HepG2 (cell line): ENCODE measurements at regions not wholly inside any gene's neighbourhood (a gene's known extent, or its start where the extent isn't known, plus 50 kb on each side); places are given as distances from the start of the nearest gene placed in this dataset.
A peak's percentile ranks its signal among the peaks of the same experiment; 100 is the strongest.

Experiments
- ATF3 ChIP-seq: sonication (generic); formaldehyde crosslinking; IDR thresholded peaks from 2 replicates; pipeline ENCODE4 v1.4.0; 2020; ENCODE audit warnings: missing genetic modification reagents
- FOXC1 ChIP-seq: sonication (generic); formaldehyde crosslinking; IDR thresholded peaks from 2 replicates; pipeline ENCODE4 v1.8.0; 2022; ENCODE audit warnings: mild to moderate bottlenecking, missing genetic modification reagents, borderline replicate concordance
- FOXJ3 ChIP-seq: sonication (generic); formaldehyde crosslinking; IDR thresholded peaks from 2 replicates; pipeline ENCODE4 v1.4.0; 2020; ENCODE audit warnings: missing genetic modification reagents, mild to moderate bottlenecking, borderline replicate concordance
- HOMEZ ChIP-seq: IDR thresholded peaks from 2 replicates; pipeline ENCODE4 v1.6.1; 2016; ENCODE audit warnings: low read depth
- HOXA9 ChIP-seq: sonication (generic); formaldehyde crosslinking; IDR thresholded peaks from 2 replicates; pipeline ENCODE4 v1.8.1; 2022; ENCODE audit warnings: missing genetic modification reagents, mild to moderate bottlenecking, moderate library complexity, borderline replicate concordance
- NCOA2 ChIP-seq: sonication (generic); formaldehyde crosslinking; IDR thresholded peaks from 2 replicates; pipeline ENCODE4 v1.8.0; 2022; ENCODE audit warnings: inconsistent platforms
- NFATC3 ChIP-seq: sonication (generic); formaldehyde crosslinking; IDR thresholded peaks from 2 replicates; pipeline ENCODE4 v1.5.1; 2020; ENCODE audit warnings: mild to moderate bottlenecking, missing genetic modification reagents
- PCBP1 ChIP-seq: fragments of 200-400 bp; formaldehyde crosslinking; IDR thresholded peaks from 2 replicates; pipeline ENCODE4 v1.6.1; 2017; ENCODE audit warnings: mild to moderate bottlenecking, low read depth, low read length, borderline replicate concordance
- PITX1 ChIP-seq: sonication (generic); formaldehyde crosslinking; IDR thresholded peaks from 2 replicates; pipeline ENCODE4 v1.5.1; 2020; ENCODE audit warnings: mild to moderate bottlenecking, missing genetic modification reagents
- PPARG ChIP-seq: conservative IDR thresholded peaks from 2 replicates; pipeline ENCODE4 v1.6.1; 2016; ENCODE audit warnings: missing biosample characterization, missing genetic modification reagents
- RARA ChIP-seq: IDR thresholded peaks from 2 replicates; pipeline ENCODE4 v1.6.1; 2016; ENCODE audit warnings: missing genetic modification reagents, missing compliant biosample characterization
- RXRB ChIP-seq: IDR thresholded peaks from 2 replicates; pipeline ENCODE4 v1.6.1; 2016; ENCODE audit warnings: borderline replicate concordance, missing genetic modification reagents, missing compliant biosample characterization
- SALL1 ChIP-seq: sonication (generic); formaldehyde crosslinking; IDR thresholded peaks from 2 replicates; pipeline ENCODE4 v1.8.0; 2022; ENCODE audit warnings: mild to moderate bottlenecking, missing genetic modification reagents
- SKI ChIP-seq: fragments of 450-650 bp; IDR thresholded peaks from one replicate; pipeline ENCODE4 v1.6.1; 2018; ENCODE audit warnings: mild to moderate bottlenecking; ENCODE audit not compliant: partially characterized antibody
- SOX6 ChIP-seq, 2 experiments: fragments of 450-650 bp in 1 of 2; sonication (generic) in 1 of 2; formaldehyde crosslinking in 1 of 2; IDR thresholded peaks; 2 replicates each; pipeline versions ENCODE4 v1.4.0 to v1.6.1; 2017 to 2020; ENCODE audit warnings: antibody characterized with exemption in 1 of 2, mild to moderate bottlenecking in 1 of 2, missing genetic modification reagents in 1 of 2
- ZNF550 ChIP-seq: sonication (generic); formaldehyde crosslinking; IDR thresholded peaks from 2 replicates; pipeline ENCODE4 v1.4.0; 2020; ENCODE audit warnings: mild to moderate bottlenecking, missing genetic modification reagents, borderline replicate concordance
- ZNF652 ChIP-seq: IDR thresholded peaks from 2 replicates; pipeline ENCODE4 v1.6.1; 2016; ENCODE audit warnings: low read depth, borderline replicate concordance
- TF ChIP-seq, protein P1 (sequence below): IDR thresholded peaks from 2 replicates; pipeline ENCODE4 v1.6.1; 2016; ENCODE audit warnings: mild to moderate bottlenecking
- TF ChIP-seq, protein P2 (sequence below): sonication (generic); formaldehyde crosslinking; IDR thresholded peaks from 2 replicates; pipeline ENCODE4 v1.4.0; 2020; ENCODE audit warnings: missing genetic modification reagents

- TF ChIP-seq RARA (CRISPR knock-in tag) (peak; percentile 45; the same call in 1 of the 2 replicates), SALL1 (CRISPR knock-in tag) (peak; percentile 69), NCOA2 (CRISPR knock-in tag) (no peak), FOXC1 (CRISPR knock-in tag) (no peak), NFATC3 (CRISPR knock-in tag) (no peak), ZNF550 (CRISPR knock-in tag) (no peak), HOMEZ (CRISPR knock-in tag) (peak; percentile 71; the same call in 1 of the 2 replicates), ZNF652 (CRISPR knock-in tag) (no peak), PPARG (CRISPR knock-in tag) (peak; percentile 52; the same call in 1 of the 2 replicates), RXRB (CRISPR knock-in tag) (peak; percentile 53), SKI (no peak), HOXA9 (no peak), PCBP1 (no peak), PITX1 (CRISPR knock-in tag) (peak; percentile 23; the same call in 1 of the 2 replicates), ATF3 (CRISPR knock-in tag) (no peak), SOX6 (IDR thresholded peaks at IDR 0.05) (no peak), SOX6 (CRISPR knock-in tag; IDR thresholded peaks at IDR 0.05) (peak; percentile 37; the same call in 1 of the 2 replicates), FOXJ3 (0 out of 2 replicates have a peak, but pooled peaks have one; percentile 26)
- TF ChIP-seq, protein P1, sequence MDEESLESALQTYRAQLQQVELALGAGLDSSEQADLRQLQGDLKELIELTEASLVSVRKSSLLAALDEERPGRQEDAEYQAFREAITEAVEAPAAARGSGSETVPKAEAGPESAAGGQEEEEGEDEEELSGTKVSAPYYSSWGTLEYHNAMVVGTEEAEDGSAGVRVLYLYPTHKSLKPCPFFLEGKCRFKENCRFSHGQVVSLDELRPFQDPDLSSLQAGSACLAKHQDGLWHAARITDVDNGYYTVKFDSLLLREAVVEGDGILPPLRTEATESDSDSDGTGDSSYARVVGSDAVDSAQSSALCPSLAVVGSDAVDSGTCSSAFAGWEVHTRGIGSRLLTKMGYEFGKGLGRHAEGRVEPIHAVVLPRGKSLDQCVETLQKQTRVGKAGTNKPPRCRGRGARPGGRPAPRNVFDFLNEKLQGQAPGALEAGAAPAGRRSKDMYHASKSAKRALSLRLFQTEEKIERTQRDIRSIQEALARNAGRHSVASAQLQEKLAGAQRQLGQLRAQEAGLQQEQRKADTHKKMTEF (CRISPR knock-in tag): 0 out of 2 replicates have a peak, but pooled peaks have one; percentile 12
- TF ChIP-seq, protein P2, sequence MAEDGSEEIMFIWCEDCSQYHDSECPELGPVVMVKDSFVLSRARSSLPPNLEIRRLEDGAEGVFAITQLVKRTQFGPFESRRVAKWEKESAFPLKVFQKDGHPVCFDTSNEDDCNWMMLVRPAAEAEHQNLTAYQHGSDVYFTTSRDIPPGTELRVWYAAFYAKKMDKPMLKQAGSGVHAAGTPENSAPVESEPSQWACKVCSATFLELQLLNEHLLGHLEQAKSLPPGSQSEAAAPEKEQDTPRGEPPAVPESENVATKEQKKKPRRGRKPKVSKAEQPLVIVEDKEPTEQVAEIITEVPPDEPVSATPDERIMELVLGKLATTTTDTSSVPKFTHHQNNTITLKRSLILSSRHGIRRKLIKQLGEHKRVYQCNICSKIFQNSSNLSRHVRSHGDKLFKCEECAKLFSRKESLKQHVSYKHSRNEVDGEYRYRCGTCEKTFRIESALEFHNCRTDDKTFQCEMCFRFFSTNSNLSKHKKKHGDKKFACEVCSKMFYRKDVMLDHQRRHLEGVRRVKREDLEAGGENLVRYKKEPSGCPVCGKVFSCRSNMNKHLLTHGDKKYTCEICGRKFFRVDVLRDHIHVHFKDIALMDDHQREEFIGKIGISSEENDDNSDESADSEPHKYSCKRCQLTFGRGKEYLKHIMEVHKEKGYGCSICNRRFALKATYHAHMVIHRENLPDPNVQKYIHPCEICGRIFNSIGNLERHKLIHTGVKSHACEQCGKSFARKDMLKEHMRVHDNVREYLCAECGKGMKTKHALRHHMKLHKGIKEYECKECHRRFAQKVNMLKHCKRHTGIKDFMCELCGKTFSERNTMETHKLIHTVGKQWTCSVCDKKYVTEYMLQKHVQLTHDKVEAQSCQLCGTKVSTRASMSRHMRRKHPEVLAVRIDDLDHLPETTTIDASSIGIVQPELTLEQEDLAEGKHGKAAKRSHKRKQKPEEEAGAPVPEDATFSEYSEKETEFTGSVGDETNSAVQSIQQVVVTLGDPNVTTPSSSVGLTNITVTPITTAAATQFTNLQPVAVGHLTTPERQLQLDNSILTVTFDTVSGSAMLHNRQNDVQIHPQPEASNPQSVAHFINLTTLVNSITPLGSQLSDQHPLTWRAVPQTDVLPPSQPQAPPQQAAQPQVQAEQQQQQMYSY (CRISPR knock-in tag): no peak
Measured at GRCh38 chr6:113632220-113632864, 224.8 kb upstream of the MARCKS start (continued).
